ENCODE measurements at regions not wholly inside any gene's neighbourhood (a gene's known extent, or its start where the extent isn't known, plus 50 kb on each side); places are given as distances from the start of the nearest gene placed in this dataset.
"Not testable (repeated sequence)": the region's sequence is repeated elsewhere in the genome, so short reads cannot be mapped to it uniquely, and the experiment has no call there.

DNA sequence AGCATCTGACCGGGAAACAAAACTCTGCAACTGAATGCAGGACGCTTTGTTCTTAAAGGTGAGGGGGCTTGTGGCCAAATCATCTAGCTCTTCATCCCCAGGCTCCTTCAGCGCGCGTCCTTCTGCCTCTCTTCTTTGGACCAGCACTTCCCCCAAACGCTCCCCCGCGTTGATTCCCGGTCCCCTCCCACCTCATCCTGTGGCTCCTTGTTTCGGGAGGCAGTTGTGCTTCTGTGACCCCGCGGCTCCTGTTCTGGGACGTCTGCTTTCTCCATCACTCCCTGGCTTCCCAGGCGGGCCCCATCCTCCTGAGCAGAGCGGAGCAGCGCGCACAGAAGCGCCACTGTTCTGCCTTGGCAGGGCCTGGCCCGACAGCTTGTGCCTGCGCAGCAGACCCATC lies 109.7 kb upstream of the ZNG1E start:
- DNase-seq (ENCODE audit: low read depth); H3K4me3 ChIP-seq (ENCODE audit: low read depth, low read length): not testable (repeated sequence)

- not testable (repeated sequence) for DNase-seq (ENCODE audit: low read depth); H3K4me3 ChIP-seq (ENCODE audit: low read depth, low read length)
Observed at GRCh38 chr9:65519018-65519417, 156.7 kb upstream of the ZNG1E start.

DNA sequence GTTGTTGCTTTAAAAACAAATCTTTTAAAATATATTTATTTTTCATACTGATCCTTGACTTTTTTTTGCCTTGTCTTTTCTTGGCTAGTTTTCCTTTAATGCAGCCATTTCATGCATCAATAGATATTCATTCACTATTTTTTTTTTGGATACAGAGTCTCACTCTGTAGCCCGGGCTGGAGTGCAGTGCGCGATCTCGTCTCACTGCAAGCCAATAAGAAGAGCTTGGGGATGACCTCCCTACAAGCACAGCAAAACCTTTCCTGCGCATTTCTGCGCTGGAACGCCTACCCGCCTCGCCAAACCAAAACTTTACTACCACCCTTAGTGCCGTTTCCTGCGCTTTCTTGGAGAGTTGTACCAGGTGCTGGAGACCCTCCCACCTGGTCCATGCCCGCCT lies 161.3 kb upstream of the ZNG1E start:
- H3K4me3 ChIP-seq (ENCODE audit: low read depth, low read length); DNase-seq (ENCODE audit: low read depth): not testable (repeated sequence)

DNA sequence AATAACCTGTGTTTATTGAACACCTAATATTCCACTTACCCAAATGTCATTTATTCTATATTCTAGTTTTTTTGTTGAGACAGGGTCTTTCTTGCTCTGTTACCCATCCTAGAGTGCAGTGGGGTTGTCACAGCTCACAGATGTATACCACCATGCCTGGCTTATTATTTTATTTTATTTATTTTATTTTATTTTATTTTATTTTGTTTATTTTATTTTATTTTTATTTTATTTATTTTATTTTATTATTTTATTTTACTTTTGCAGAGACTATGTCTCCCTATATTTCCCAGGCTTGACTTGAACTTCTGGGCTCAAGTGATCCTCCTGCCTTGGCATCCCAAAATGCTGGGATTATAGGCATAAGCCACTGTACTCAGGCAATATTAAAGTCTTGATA lies 167.8 kb upstream of the ZNG1E start:
- DNase-seq (ENCODE audit: low read depth); H3K4me3 ChIP-seq (ENCODE audit: low read depth, low read length): not testable (repeated sequence)

DNA sequence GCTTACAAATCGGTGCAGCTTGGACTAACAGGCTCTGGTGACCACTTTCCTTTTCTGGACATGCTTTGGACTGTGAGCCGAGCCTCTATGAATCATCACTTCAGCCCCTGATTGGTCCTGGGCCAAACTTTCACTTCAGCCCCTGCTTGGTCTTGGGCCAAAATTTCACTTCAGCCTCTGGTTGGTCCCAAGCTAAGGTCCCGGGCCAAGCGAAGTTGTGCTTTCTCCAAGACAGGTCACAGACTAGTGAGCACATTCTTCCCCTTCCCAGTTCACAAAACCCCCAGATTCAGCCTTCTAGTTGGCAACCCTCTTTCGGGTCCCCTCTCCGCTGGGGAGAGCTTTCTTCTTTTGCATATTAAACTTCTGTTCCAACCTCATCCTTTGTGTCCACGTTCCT lies 171.0 kb upstream of the ZNG1E start:
- not testable (repeated sequence) for DNase-seq (ENCODE audit: low read depth); H3K4me3 ChIP-seq (ENCODE audit: low read depth, low read length)

DNA sequence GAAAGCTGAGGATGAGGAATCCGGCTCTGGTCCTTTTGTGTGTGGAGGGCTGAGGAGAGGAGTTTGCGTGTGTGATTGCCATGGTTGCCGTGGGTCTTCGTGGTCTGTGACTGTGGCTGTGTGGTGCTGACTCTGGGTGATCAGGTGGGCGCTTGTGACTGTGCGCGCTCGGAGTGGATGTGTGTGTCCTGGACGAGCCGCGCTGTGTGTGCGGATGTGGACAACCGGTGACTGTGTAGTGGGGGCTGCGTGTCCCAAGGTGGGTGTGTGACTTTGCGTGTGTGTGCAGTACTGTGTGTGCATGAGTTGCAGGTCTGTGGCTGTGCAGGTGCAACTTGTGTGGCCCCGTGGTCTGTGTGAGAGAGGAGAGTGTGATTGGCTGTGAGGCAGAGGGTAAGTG lies 172.0 kb upstream of the ZNG1E start:
- not testable (repeated sequence) for DNase-seq (ENCODE audit: low read depth); H3K4me3 ChIP-seq (ENCODE audit: low read depth, low read length)

- H3K4me3 ChIP-seq (ENCODE audit: low read depth, low read length); DNase-seq (ENCODE audit: low read depth): not testable (repeated sequence)
Observed at GRCh38 chr9:65482890-65483289, 192.8 kb upstream of the ZNG1E start.

DNA sequence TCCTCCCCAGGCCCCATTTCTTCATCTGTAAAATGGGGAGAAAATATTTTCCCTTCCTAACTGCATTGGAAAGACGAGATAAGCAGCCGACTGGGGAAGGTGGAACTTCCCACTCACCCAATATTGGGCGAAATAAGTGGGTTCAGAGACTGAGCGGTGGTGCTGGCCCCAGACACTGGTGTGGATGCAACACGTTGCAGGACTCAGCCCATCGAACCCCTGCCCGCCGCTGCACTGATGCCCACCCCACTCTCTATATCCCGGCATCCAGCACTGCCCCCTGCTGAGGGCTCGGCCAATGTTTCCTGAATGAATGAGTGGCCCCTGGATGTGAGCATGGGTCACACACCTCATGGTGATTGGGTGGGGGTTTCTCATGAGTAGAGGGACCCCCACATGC lies 194.4 kb upstream of the ZNG1E start:
- not testable (repeated sequence) for DNase-seq (ENCODE audit: low read depth); H3K4me3 ChIP-seq (ENCODE audit: low read depth, low read length)

DNA sequence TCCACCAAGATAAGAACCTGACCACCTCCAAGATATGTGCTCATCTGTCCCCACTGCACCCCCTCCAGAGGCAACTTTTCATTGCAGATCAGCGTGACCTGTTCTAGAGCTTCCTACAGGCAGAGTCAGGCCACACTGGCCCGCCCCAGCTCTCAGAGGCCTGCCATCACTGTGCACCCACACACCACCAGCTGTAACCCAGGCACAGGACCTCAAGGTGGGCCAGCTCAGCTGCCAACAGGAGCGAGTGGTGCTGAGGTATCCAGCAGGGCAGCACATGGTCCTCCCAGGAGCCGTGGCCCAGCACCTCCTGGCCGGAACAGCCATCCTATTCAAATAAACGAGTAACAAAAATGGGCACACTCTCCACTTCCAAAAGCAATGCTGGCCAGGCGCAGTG lies 189.9 kb upstream of the FOXD4L5 start:
- not testable (repeated sequence) for DNase-seq (ENCODE audit: low read depth); H3K4me3 ChIP-seq (ENCODE audit: low read depth, low read length)

- not testable (repeated sequence) for H3K4me3 ChIP-seq (ENCODE audit: low read depth, low read length); DNase-seq (ENCODE audit: low read depth)
Observed at GRCh38 chr9:65473059-65473822, 188.2 kb upstream of the FOXD4L5 start.

DNA sequence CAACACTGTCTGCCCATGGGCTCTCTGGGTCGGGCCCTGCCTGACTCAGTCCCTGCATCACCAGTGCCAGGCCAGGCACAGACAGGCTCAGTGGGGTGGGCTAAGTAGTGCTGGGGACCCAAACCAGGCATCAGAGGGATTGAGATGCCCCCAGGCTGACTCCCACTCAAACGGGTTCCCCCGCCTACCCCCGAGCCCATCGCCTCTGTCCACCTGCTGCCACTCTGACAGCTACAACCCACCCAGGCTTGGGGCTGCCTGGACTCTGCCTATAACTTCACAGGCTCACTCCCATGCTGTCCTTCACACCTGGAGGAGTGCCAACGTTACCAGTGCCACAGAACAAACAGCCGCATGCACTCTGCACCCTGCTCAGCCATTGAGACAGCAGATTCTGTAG lies 186.1 kb upstream of the FOXD4L5 start:
- not testable (repeated sequence) for H3K4me3 ChIP-seq (ENCODE audit: low read depth, low read length); DNase-seq (ENCODE audit: low read depth)

- not testable (repeated sequence) for DNase-seq (ENCODE audit: low read depth); H3K4me3 ChIP-seq (ENCODE audit: low read depth, low read length)
Observed at GRCh38 chr9:65466911-65467734, 182.1 kb upstream of the FOXD4L5 start.

DNA sequence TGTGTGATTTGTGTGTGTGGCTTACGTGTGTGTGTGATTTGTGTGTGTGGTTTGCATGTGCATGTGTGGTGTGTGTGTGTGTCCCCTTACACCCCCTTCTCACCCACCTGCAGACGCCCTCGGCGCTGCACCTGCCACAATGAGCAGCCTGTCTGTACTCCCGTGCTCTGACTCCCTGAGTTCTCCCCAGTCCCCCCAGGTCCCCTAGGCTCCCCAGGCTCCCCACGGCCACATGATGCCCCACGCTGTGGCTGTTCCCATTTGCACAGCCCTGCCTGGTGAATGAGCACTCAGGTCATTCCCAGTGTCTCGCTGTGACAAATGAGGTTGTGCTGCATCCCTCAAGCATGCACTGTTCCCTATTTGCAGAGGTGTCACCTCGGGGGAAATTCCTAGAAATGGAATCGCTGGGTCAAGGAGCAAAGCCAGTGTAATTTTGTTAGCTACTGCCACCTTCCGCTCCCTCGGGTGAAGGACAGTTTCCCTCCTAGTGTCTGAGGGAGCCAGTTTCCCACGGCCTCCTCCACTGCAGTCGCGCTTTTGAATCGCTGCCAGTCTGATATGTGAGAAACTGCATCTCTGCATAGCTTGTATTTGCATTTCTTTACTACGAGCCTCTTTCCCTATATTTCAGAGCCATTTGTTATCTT lies 180.4 kb upstream of the FOXD4L5 start:
- DNase-seq (ENCODE audit: low read depth) = peak; percentile 7
- TF ChIP-seq, protein P1, sequence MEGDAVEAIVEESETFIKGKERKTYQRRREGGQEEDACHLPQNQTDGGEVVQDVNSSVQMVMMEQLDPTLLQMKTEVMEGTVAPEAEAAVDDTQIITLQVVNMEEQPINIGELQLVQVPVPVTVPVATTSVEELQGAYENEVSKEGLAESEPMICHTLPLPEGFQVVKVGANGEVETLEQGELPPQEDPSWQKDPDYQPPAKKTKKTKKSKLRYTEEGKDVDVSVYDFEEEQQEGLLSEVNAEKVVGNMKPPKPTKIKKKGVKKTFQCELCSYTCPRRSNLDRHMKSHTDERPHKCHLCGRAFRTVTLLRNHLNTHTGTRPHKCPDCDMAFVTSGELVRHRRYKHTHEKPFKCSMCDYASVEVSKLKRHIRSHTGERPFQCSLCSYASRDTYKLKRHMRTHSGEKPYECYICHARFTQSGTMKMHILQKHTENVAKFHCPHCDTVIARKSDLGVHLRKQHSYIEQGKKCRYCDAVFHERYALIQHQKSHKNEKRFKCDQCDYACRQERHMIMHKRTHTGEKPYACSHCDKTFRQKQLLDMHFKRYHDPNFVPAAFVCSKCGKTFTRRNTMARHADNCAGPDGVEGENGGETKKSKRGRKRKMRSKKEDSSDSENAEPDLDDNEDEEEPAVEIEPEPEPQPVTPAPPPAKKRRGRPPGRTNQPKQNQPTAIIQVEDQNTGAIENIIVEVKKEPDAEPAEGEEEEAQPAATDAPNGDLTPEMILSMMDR (IDR thresholded peaks at IDR 0.05; ENCODE audit: control insufficient read depth, extremely low read depth, insufficient read depth) = peak; percentile 60

DNA sequence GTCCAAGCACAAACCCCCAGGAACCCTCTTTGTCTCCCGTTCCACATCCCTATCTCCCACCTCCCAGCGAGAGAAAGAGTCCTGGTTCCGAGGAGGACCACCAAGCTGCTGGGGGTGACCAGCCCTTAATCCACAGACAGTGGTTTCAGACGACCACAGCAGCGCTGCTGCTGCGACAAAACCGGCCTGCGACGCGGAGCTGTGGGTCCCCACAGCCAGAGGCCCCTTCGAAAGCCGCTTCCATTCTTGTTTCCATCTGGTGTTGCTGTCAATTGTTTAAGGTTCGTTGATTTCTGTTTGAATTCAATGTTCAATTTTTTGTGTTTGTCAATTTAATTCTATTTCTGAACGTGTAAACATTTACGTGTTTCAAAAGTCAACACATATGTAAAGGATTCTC lies 177.5 kb upstream of the FOXD4L5 start:
- not testable (repeated sequence) for H3K4me3 ChIP-seq (ENCODE audit: low read depth, low read length); DNase-seq (ENCODE audit: low read depth)

More for the DNA sequence above, 180.4 kb upstream of the FOXD4L5 start:
- not testable (repeated sequence) for H3K4me3 ChIP-seq (ENCODE audit: low read depth, low read length)

Data from LNCaP clone FGC (cell line).